ENCODE measurements at regions not wholly inside any gene's neighbourhood (a gene's known extent, or its start where the extent isn't known, plus 50 kb on each side); places are given as distances from the start of the nearest gene placed in this dataset.

- in situ Hi-C loops (cut with HindIII; ENCODE audit: low sequenced_read_pairs), result no loop called here
- H3K4me3 ChIP-seq (ENCODE audit: low read depth, low read length), result no peak overlapping the region
- DNase-seq (ENCODE audit: low read depth), result no peak
- no peak for TF ChIP-seq CTCF (IDR thresholded peaks at IDR 0.05; ENCODE audit: low read depth, low read length, missing control alignments)
These were observed 86.9 kb downstream of the RRM2 start for GRCh38 chr2:10209406-10209935.

GRCh38 chr2:10210336-10210735 is 87.8 kb downstream of the RRM2 start:
- TF ChIP-seq CTCF (IDR thresholded peaks at IDR 0.05; ENCODE audit: low read depth, low read length, missing control alignments), result no peak
- no peak for DNase-seq (ENCODE audit: low read depth)
- in situ Hi-C loops (cut with HindIII; ENCODE audit: low sequenced_read_pairs), result no loop called here
- no peak overlapping the region for H3K4me3 ChIP-seq (ENCODE audit: low read depth, low read length)

- no peak overlapping the region for H3K4me3 ChIP-seq (ENCODE audit: low read depth, low read length)
- in situ Hi-C loops (cut with HindIII; ENCODE audit: low sequenced_read_pairs), result no loop called here
- TF ChIP-seq CTCF (IDR thresholded peaks at IDR 0.05; ENCODE audit: low read depth, low read length, missing control alignments), result no peak
- no peak for DNase-seq (ENCODE audit: low read depth)
These were observed 89.4 kb downstream of the RRM2 start for GRCh38 chr2:10211844-10212422.

GRCh38 chr2:10212827-10213226 is 89.9 kb upstream of the HPCAL1 start:
- no peak overlapping the region for H3K4me3 ChIP-seq (ENCODE audit: low read depth, low read length)
- in situ Hi-C loops (cut with HindIII; ENCODE audit: low sequenced_read_pairs), result no loop called here
- no peak for TF ChIP-seq CTCF (IDR thresholded peaks at IDR 0.05; ENCODE audit: low read depth, low read length, missing control alignments)
- no peak for DNase-seq (ENCODE audit: low read depth)

- H3K4me3 ChIP-seq (ENCODE audit: low read depth, low read length), result no peak overlapping the region
- no peak for DNase-seq (ENCODE audit: low read depth)
- in situ Hi-C loops (cut with HindIII; ENCODE audit: low sequenced_read_pairs), result no loop called here
- no peak for TF ChIP-seq CTCF (IDR thresholded peaks at IDR 0.05; ENCODE audit: low read depth, low read length, missing control alignments)
These were observed 88.5 kb upstream of the HPCAL1 start for GRCh38 chr2:10214179-10214578.

GRCh38 chr2:10215393-10215935 is 87.2 kb upstream of the HPCAL1 start:
- H3K4me3 ChIP-seq (ENCODE audit: low read depth, low read length), result no peak overlapping the region
- no peak for DNase-seq (ENCODE audit: low read depth)
- in situ Hi-C loops (cut with HindIII; ENCODE audit: low sequenced_read_pairs), result no loop called here
- no peak for TF ChIP-seq CTCF (IDR thresholded peaks at IDR 0.05; ENCODE audit: low read depth, low read length, missing control alignments)
